Osteocyte (in vitro differentiated cells): ENCODE measurements at regions not wholly inside any gene's neighbourhood (a gene's known extent, or its start where the extent isn't known, plus 50 kb on each side); places are given as distances from the start of the nearest gene placed in this dataset.

Source experiments
- DNase-seq: peaks from one replicate; pipeline ENCODE4 v3.0.0; 2021; ENCODE audit warnings: mixed read lengths; ENCODE audit not compliant: unreplicated experiment; ENCODE audit errors: extremely low spot score
- H3K27ac Mint-ChIP-seq: one replicate; pipeline ENCODE4 v1.8.0; 2021; ENCODE audit warnings: mild to moderate bottlenecking, mixed read lengths; ENCODE audit not compliant: unreplicated experiment
- H3K27me3 Mint-ChIP-seq: one replicate; pipeline ENCODE4 v1.8.0; 2021; ENCODE audit warnings: mixed read lengths; ENCODE audit not compliant: unreplicated experiment
- H3K36me3 Mint-ChIP-seq: one replicate; pipeline ENCODE4 v1.8.0; 2021; ENCODE audit warnings: mixed read lengths; ENCODE audit not compliant: unreplicated experiment
- H3K4me1 Mint-ChIP-seq: one replicate; pipeline ENCODE4 v1.8.0; 2021; ENCODE audit warnings: mixed read lengths; ENCODE audit not compliant: unreplicated experiment
- H3K4me3 Mint-ChIP-seq: one replicate; pipeline ENCODE4 v1.8.0; 2021; ENCODE audit warnings: mild to moderate bottlenecking, moderate library complexity, mixed read lengths; ENCODE audit not compliant: unreplicated experiment
- H3K9me3 Mint-ChIP-seq: one replicate; pipeline ENCODE4 v1.8.0; 2021; ENCODE audit warnings: mixed read lengths; ENCODE audit not compliant: unreplicated experiment
- TF ChIP-seq, protein P1 (sequence below): fragments of 200-600 bp; sonication (generic); IDR thresholded peaks from 2 replicates; pipeline ENCODE4 v1.5.0; 2021; ENCODE audit warnings: antibody characterized with exemption, mild to moderate bottlenecking, moderate library complexity

DNA sequence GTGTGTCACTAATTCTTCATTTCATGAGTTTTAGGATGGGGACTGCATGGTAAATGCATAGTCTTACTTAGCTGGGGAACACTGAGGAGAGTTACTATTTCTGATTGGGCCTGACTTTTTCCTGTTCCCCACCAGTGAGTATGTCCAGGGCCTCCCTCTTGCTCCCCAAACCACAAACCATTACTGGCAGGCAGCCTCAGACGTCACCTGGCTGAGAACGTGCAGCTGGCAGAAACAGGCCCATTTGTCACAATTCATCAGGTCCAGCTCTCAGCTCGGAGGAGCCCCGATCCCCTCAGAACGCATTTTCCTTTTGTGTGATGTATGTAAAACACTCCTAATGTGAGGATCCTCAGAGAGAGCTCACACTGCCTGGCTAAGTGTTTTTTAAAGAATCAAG lies 71.7 kb upstream of the SIX3 start:
- H3K36me3 Mint-ChIP-seq: no peaks in the 10 kb centered on the region
- peaks cover 77% of the 10 kb centered on the region for H3K27me3 Mint-ChIP-seq
- TF ChIP-seq, protein P1, sequence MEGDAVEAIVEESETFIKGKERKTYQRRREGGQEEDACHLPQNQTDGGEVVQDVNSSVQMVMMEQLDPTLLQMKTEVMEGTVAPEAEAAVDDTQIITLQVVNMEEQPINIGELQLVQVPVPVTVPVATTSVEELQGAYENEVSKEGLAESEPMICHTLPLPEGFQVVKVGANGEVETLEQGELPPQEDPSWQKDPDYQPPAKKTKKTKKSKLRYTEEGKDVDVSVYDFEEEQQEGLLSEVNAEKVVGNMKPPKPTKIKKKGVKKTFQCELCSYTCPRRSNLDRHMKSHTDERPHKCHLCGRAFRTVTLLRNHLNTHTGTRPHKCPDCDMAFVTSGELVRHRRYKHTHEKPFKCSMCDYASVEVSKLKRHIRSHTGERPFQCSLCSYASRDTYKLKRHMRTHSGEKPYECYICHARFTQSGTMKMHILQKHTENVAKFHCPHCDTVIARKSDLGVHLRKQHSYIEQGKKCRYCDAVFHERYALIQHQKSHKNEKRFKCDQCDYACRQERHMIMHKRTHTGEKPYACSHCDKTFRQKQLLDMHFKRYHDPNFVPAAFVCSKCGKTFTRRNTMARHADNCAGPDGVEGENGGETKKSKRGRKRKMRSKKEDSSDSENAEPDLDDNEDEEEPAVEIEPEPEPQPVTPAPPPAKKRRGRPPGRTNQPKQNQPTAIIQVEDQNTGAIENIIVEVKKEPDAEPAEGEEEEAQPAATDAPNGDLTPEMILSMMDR: no peak
- no peaks in the 10 kb centered on the region for H3K9me3 Mint-ChIP-seq
- no peak overlapping the region for H3K4me3 Mint-ChIP-seq
- no peaks in the 10 kb centered on the region for H3K4me1 Mint-ChIP-seq
- no peak for DNase-seq
- H3K27ac Mint-ChIP-seq: no peak overlapping the region

DNA sequence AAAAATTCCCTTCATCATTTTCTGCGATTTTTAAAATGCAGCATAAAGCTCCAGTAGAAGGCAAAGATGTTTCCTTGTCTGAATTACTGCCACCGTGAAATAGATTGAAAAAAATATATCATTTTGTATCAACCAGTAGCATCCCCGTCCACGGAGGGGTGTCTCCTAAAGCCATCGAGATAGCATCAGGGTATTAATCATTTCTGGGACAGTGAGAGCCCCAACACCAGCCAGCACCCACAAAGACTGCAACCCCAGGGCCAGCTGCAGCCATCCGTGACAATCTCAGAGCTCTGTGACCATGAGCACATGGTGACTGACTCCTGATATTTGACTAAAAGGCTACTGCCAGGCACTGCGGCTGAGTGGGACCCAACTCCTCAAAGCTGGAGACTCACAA lies 64.1 kb upstream of the SIX3 start:
- peaks cover 57% of the 10 kb centered on the region for H3K27me3 Mint-ChIP-seq
- no peak for DNase-seq
- TF ChIP-seq, protein P1: no peak
- H3K4me1 Mint-ChIP-seq: no peaks in the 10 kb centered on the region
- peaks cover 3% of the 10 kb centered on the region for H3K36me3 Mint-ChIP-seq
- H3K9me3 Mint-ChIP-seq: peaks cover 11% of the 10 kb centered on the region
- H3K27ac Mint-ChIP-seq: no peak overlapping the region
- no peak overlapping the region for H3K4me3 Mint-ChIP-seq

DNA sequence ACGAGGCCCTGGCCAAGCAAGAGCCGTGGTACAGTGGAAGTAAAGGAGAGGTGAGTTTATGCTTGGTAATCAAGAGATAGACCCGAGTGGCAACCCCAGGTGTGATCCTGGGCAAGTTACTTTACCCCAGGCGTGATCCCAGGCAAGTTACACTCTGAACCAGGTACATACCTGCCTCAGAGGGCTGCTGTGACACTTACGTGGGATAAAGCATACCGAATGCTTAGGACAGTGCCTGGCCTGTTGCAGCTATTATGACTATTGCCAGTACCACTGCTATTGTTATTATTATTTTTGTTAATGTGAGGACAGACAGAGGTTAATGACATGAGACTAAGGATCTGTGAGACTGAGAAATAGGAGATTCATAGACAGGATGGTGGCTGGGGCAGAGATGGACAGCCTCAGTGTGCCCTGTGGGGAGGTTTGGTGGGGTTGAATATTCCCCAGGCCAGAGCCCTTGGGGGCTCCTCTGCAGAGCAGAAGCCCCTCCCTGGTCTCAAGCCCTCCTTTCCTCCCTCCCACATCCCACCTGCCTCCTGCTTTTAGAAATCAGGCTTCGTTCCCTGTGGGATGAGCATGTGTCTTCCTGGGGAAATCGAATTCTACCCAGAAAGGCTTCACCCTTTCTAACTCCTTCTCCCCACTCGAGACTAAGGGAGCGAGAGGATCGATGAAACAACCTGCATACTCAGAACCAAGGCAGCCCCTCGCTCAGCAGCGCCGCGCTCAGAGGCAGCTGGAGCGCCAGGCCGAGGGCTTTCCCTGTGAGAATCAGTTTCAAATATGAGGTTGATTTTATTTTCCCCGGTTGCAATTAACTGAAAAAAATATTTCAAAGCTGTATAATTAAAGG lies 62.0 kb upstream of the SIX3 start:
- no peak for DNase-seq
- peaks cover 40% of the 10 kb centered on the region for H3K27me3 Mint-ChIP-seq
- TF ChIP-seq, protein P1: no peak
- H3K27ac Mint-ChIP-seq: no peak overlapping the region
- peaks cover 3% of the 10 kb centered on the region for H3K36me3 Mint-ChIP-seq
- peaks cover 11% of the 10 kb centered on the region for H3K9me3 Mint-ChIP-seq
- no peaks in the 10 kb centered on the region for H3K4me1 Mint-ChIP-seq
- no peak overlapping the region for H3K4me3 Mint-ChIP-seq

DNA sequence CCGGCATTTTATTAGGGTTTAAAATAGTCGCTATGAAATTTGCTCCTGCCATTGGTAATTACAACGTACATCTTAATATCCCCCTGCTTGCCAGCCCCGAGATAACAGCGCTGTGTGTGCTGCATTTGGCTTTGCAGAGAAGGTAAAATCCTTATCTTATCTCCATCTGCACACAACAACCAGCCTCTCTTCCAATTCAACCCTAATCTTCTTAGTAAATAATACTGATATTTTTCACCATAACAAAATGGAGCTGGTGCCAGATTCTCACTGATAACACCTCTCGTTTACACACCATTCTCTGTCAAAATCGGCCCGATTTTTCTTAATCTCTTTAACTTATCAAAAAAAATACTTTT lies 61.4 kb upstream of the SIX3 start:
- DNase-seq: no peak
- H3K27ac Mint-ChIP-seq: no peak overlapping the region
- TF ChIP-seq, protein P1: no peak
- no peak overlapping the region for H3K4me3 Mint-ChIP-seq
- H3K9me3 Mint-ChIP-seq: peaks cover 9% of the 10 kb centered on the region
- H3K36me3 Mint-ChIP-seq: peaks cover 2% of the 10 kb centered on the region
- peaks cover 37% of the 10 kb centered on the region for H3K27me3 Mint-ChIP-seq
- no peaks in the 10 kb centered on the region for H3K4me1 Mint-ChIP-seq

DNA sequence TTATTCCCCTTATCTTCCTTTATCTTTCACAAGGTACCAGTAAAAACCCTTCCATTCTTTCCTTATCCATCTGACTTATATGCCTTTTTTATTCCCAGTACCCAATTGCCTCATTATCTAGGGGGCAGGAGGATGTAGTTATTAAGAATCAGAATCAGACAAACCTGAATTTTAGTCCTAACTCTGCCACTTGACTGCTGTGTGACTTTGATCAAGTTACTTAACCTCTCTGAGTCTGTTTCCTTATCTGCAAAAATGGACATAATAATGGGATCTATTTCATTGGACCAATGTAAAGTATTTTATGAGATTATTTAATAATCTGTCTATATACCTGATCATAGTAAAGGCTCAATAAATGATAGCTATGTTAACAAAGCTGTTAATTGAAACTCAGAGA lies 59.6 kb upstream of the SIX3 start:
- no peaks in the 10 kb centered on the region for H3K4me1 Mint-ChIP-seq
- TF ChIP-seq, protein P1: no peak
- H3K27me3 Mint-ChIP-seq: peaks cover 25% of the 10 kb centered on the region
- no peak for DNase-seq
- no peak overlapping the region for H3K4me3 Mint-ChIP-seq
- H3K36me3 Mint-ChIP-seq: no peaks in the 10 kb centered on the region
- H3K9me3 Mint-ChIP-seq: no peaks in the 10 kb centered on the region
- H3K27ac Mint-ChIP-seq: no peak overlapping the region
